Astrocyte (in vitro differentiated cells and primary cell): ENCODE measurements at regions not wholly inside any gene's neighbourhood (a gene's known extent, or its start where the extent isn't known, plus 50 kb on each side); places are given as distances from the start of the nearest gene placed in this dataset.

Source experiments
- DNase-seq: peaks from one replicate; pipeline ENCODE4 v3.0.0-alpha.2; 2010; ENCODE audit warnings: low read depth
- FAIRE-seq: peaks from 2 replicates; lab custom pipeline; 2011; peaks lifted over from hg19 to GRCh38; lab: Jason Lieb, UNC
- H2AFZ ChIP-seq: 2 replicates; pipeline ENCODE4 v1.6.0; 2012; ENCODE audit warnings: low read depth, low read length, inconsistent platforms
- H3K27ac ChIP-seq: 2 replicates; pipeline ENCODE4 v1.5.1; 2011; ENCODE audit warnings: low read depth, low read length, inconsistent platforms
- H3K27me3 ChIP-seq: 2 replicates; pipeline ENCODE4 v1.6.0; 2011; ENCODE audit warnings: low read length, inconsistent platforms; ENCODE audit not compliant: insufficient read depth
- H3K36me3 ChIP-seq: 2 replicates; pipeline ENCODE4 v1.5.1; 2011; ENCODE audit warnings: low read length, inconsistent platforms; ENCODE audit not compliant: insufficient read depth
- H3K4me1 ChIP-seq: 2 replicates; pipeline ENCODE4 v1.5.1; 2011; ENCODE audit warnings: low read length, inconsistent platforms; ENCODE audit not compliant: insufficient read depth
- H3K4me2 ChIP-seq: 2 replicates; pipeline ENCODE4 v1.6.0; 2012; ENCODE audit warnings: low read length, inconsistent platforms
- H3K4me3 ChIP-seq: 2 replicates; pipeline ENCODE4 v1.5.1; 2011; ENCODE audit warnings: low read depth, mild to moderate bottlenecking, low read length, inconsistent platforms; ENCODE audit not compliant: insufficient read depth
- H3K79me2 ChIP-seq: 2 replicates; pipeline ENCODE4 v1.6.0; 2012; ENCODE audit warnings: mild to moderate bottlenecking, low read length, inconsistent platforms; ENCODE audit not compliant: insufficient read depth
- H3K9ac ChIP-seq: 2 replicates; pipeline ENCODE4 v1.6.0; 2012; ENCODE audit warnings: mild to moderate bottlenecking, low read length, inconsistent platforms
- H3K9me3 ChIP-seq: 2 replicates; pipeline ENCODE4 v1.5.1; 2012; ENCODE audit warnings: low read depth, mild to moderate bottlenecking, low read length, inconsistent platforms; ENCODE audit not compliant: insufficient read depth
- H4K20me1 ChIP-seq: 2 replicates; pipeline ENCODE4 v1.6.0; 2012; ENCODE audit warnings: low read length, inconsistent platforms; ENCODE audit not compliant: insufficient read depth
- H3K27ac Mint-ChIP-seq: one replicate; pipeline ENCODE4 v1.8.0; 2021; ENCODE audit warnings: mild to moderate bottlenecking, mixed read lengths; ENCODE audit not compliant: unreplicated experiment
- H3K27me3 Mint-ChIP-seq: one replicate; pipeline ENCODE4 v1.8.0; 2021; ENCODE audit warnings: low read depth, mixed read lengths; ENCODE audit not compliant: unreplicated experiment
- H3K36me3 Mint-ChIP-seq: one replicate; pipeline ENCODE4 v1.8.0; 2021; ENCODE audit warnings: low read depth, mixed read lengths; ENCODE audit not compliant: unreplicated experiment
- H3K4me1 Mint-ChIP-seq: one replicate; pipeline ENCODE4 v1.8.0; 2021; ENCODE audit warnings: low read depth, mixed read lengths; ENCODE audit not compliant: unreplicated experiment
- H3K4me3 Mint-ChIP-seq: one replicate; pipeline ENCODE4 v1.8.0; 2021; ENCODE audit warnings: mild to moderate bottlenecking, moderate library complexity, mixed read lengths; ENCODE audit not compliant: unreplicated experiment
- H3K9me3 Mint-ChIP-seq: one replicate; pipeline ENCODE4 v1.8.0; 2021; ENCODE audit warnings: mild to moderate bottlenecking, mixed read lengths; ENCODE audit not compliant: unreplicated experiment
- EZH2 ChIP-seq: IDR thresholded peaks from 2 replicates; pipeline ENCODE4 v1.6.1; 2012; ENCODE audit warnings: mild to moderate bottlenecking, low read length, inconsistent platforms; ENCODE audit not compliant: insufficient read depth
- TF ChIP-seq, protein P1 (sequence below): IDR thresholded peaks from 2 replicates; pipeline ENCODE4 v1.5.1; 2011; ENCODE audit warnings: low read depth, mild to moderate bottlenecking, inconsistent platforms, low read length, moderate library complexity; ENCODE audit not compliant: insufficient read depth

DNA sequence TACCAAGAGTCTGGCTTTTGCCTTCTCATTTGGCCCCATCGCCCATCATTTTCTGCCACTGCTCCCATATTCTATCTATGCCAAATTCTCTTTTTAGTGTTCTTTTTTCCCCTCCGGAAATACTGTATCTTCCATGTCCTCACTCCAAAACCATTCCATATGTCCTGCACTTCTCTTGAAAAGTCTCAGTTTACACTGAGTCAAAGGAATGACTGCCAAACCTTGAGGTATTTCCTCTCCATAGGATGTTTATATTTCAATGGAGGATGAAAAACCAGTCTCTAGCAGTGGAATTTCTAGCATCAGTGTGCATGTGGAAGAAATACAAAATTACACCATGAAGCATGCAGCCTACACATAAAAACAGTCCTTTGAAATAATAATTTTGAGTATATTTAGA lies 121.4 kb upstream of the PHYHIPL start:
- Mint-ChIP-seq H3K4me1 (no peaks in the 10 kb centered on the region), H3K27ac (no peak overlapping the region), H3K9me3 (peaks cover 9% of the 10 kb centered on the region), H3K4me3 (no peak overlapping the region), H3K36me3 (no peaks in the 10 kb centered on the region), H3K27me3 (peaks cover 5% of the 10 kb centered on the region)
- Histone ChIP-seq H3K27ac (no peak overlapping the region), H3K36me3 (no peaks in the 10 kb centered on the region), H3K9me3 (no peaks in the 10 kb centered on the region), H3K27me3 (peaks cover 18% of the 10 kb centered on the region), H3K4me3 (no peak overlapping the region), H4K20me1 (no peaks in the 10 kb centered on the region), H3K4me2 (no peak overlapping the region), H3K79me2 (no peaks in the 10 kb centered on the region), H2AFZ (no peak overlapping the region), H3K4me1 (no peaks in the 10 kb centered on the region), H3K9ac (no peak overlapping the region)
- no peak for TF ChIP-seq EZH2
- TF ChIP-seq, protein P1, sequence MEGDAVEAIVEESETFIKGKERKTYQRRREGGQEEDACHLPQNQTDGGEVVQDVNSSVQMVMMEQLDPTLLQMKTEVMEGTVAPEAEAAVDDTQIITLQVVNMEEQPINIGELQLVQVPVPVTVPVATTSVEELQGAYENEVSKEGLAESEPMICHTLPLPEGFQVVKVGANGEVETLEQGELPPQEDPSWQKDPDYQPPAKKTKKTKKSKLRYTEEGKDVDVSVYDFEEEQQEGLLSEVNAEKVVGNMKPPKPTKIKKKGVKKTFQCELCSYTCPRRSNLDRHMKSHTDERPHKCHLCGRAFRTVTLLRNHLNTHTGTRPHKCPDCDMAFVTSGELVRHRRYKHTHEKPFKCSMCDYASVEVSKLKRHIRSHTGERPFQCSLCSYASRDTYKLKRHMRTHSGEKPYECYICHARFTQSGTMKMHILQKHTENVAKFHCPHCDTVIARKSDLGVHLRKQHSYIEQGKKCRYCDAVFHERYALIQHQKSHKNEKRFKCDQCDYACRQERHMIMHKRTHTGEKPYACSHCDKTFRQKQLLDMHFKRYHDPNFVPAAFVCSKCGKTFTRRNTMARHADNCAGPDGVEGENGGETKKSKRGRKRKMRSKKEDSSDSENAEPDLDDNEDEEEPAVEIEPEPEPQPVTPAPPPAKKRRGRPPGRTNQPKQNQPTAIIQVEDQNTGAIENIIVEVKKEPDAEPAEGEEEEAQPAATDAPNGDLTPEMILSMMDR, result no peak
- DNase-seq, result no peak
- FAIRE-seq, result no peak

GRCh38 chr10:59057345-59057744 lies 119.1 kb upstream of the PHYHIPL start:
- DNase-seq (no peak), FAIRE-seq (no peak)
- H3K4me3 Mint-ChIP-seq, result no peak overlapping the region
- no peaks in the 10 kb centered on the region for H3K36me3 Mint-ChIP-seq
- Histone ChIP-seq H3K9me3 (no peaks in the 10 kb centered on the region), H2AFZ (no peak overlapping the region), H3K4me2 (no peak overlapping the region), H3K27ac (no peak overlapping the region), H3K4me1 (no peaks in the 10 kb centered on the region), H3K9ac (no peak overlapping the region), H3K27me3 (peaks cover 24% of the 10 kb centered on the region), H3K36me3 (no peaks in the 10 kb centered on the region), H3K79me2 (no peaks in the 10 kb centered on the region), H3K4me3 (no peak overlapping the region), H4K20me1 (no peaks in the 10 kb centered on the region)
- H3K27ac Mint-ChIP-seq, result no peak overlapping the region
- peaks cover 9% of the 10 kb centered on the region for H3K9me3 Mint-ChIP-seq
- TF ChIP-seq, protein P1, result no peak
- TF ChIP-seq EZH2, result no peak
- H3K4me1 Mint-ChIP-seq, result no peaks in the 10 kb centered on the region
- H3K27me3 Mint-ChIP-seq, result peaks cover 5% of the 10 kb centered on the region

- no peaks in the 10 kb centered on the region for H3K4me1 ChIP-seq
- no peaks in the 10 kb centered on the region for H3K9me3 ChIP-seq
- no peak for DNase-seq
- H3K79me2 ChIP-seq, result no peaks in the 10 kb centered on the region
- no peaks in the 10 kb centered on the region for H3K36me3 ChIP-seq
- Mint-ChIP-seq H3K36me3 (no peaks in the 10 kb centered on the region), H3K27ac (no peak overlapping the region), H3K27me3 (peaks cover 5% of the 10 kb centered on the region), H3K4me3 (no peak overlapping the region), H3K4me1 (no peaks in the 10 kb centered on the region), H3K9me3 (peaks cover 2% of the 10 kb centered on the region)
- no peak overlapping the region for H3K4me3 ChIP-seq
- no peak overlapping the region for H3K9ac ChIP-seq
- no peaks in the 10 kb centered on the region for H4K20me1 ChIP-seq
- H3K27me3 ChIP-seq, result peaks cover 38% of the 10 kb centered on the region
- no peak overlapping the region for H2AFZ ChIP-seq
- no peak for FAIRE-seq
- H3K4me2 ChIP-seq, result no peak overlapping the region
- H3K27ac ChIP-seq, result no peak overlapping the region
- no peak for TF ChIP-seq EZH2
- TF ChIP-seq, protein P1, result no peak
Measured at GRCh38 chr10:59060852-59061251, 115.6 kb upstream of the PHYHIPL start.
